ENCODE measurements at regions not wholly inside any gene's neighbourhood (a gene's known extent, or its start where the extent isn't known, plus 50 kb on each side); places are given as distances from the start of the nearest gene placed in this dataset.

- no peak overlapping the region for H3K4me3 ChIP-seq (ENCODE audit: low read depth, low read length)
- TF ChIP-seq, protein P1, sequence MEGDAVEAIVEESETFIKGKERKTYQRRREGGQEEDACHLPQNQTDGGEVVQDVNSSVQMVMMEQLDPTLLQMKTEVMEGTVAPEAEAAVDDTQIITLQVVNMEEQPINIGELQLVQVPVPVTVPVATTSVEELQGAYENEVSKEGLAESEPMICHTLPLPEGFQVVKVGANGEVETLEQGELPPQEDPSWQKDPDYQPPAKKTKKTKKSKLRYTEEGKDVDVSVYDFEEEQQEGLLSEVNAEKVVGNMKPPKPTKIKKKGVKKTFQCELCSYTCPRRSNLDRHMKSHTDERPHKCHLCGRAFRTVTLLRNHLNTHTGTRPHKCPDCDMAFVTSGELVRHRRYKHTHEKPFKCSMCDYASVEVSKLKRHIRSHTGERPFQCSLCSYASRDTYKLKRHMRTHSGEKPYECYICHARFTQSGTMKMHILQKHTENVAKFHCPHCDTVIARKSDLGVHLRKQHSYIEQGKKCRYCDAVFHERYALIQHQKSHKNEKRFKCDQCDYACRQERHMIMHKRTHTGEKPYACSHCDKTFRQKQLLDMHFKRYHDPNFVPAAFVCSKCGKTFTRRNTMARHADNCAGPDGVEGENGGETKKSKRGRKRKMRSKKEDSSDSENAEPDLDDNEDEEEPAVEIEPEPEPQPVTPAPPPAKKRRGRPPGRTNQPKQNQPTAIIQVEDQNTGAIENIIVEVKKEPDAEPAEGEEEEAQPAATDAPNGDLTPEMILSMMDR (IDR thresholded peaks at IDR 0.05; ENCODE audit: borderline replicate concordance, insufficient read depth, low read depth, low read length) = no peak
Observed at GRCh38 chr15:95105229-95105628, 873.9 kb downstream of the MCTP2 start.

- H3K4me3 ChIP-seq (ENCODE audit: low read depth, low read length) = no peak overlapping the region
Observed at GRCh38 chr15:95106801-95107200, 875.4 kb downstream of the MCTP2 start.

DNA sequence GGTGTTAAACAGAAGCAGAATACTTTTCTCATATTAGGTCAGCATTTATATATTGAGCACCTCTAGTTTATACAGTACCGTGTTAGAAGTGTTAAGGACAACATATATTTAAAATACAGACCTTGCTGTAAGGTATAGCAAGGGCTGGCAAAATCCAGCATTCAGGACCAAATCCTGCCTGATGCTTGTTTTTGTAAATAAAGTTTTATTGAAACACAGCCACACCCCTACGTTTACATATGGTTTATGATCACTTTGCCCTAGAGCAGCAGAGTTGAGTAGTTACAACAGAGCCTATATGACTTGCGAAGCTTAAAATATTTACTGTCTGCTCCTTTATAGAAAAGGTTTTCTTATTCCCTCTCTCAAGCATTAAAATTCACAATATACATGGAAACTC, 877.3 kb downstream of the MCTP2 start:
- TF ChIP-seq, protein P1 (IDR thresholded peaks at IDR 0.05; ENCODE audit: borderline replicate concordance, insufficient read depth, low read depth, low read length) = no peak
- no peak overlapping the region for H3K4me3 ChIP-seq (ENCODE audit: low read depth, low read length)

More at GRCh38 chr15:95106801-95107200, 875.4 kb downstream of the MCTP2 start:
- TF ChIP-seq, protein P1 (IDR thresholded peaks at IDR 0.05; ENCODE audit: borderline replicate concordance, insufficient read depth, low read depth, low read length) = no peak

- no peak overlapping the region for H3K4me3 ChIP-seq (ENCODE audit: low read depth, low read length)
- TF ChIP-seq, protein P1 (IDR thresholded peaks at IDR 0.05; ENCODE audit: borderline replicate concordance, insufficient read depth, low read depth, low read length) = no peak
Observed at GRCh38 chr15:95111969-95112368, 880.6 kb downstream of the MCTP2 start.

DNA sequence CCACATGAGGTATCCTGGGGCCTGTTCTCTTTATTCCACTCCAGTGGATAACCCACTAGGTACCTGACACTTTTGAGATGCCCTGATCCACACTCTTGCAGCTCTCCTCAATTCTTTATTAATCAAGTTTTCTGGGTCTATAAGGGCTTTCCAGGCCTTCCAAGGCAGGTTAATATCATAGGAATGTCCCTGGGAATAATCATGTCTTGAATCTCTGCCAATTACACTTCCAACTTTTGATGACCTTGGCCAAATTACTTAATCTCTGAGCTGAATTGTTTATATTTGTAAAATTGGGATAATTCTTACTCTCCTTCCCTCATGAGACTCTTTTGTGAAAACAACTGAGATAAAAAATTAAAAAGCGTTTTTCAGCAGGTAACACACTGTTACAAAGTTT, 881.7 kb downstream of the MCTP2 start:
- H3K4me3 ChIP-seq (ENCODE audit: low read depth, low read length) = no peak overlapping the region
- TF ChIP-seq, protein P1 (IDR thresholded peaks at IDR 0.05; ENCODE audit: borderline replicate concordance, insufficient read depth, low read depth, low read length) = no peak

GRCh38 chr15:95119041-95119610, 887.8 kb downstream of the MCTP2 start:
- TF ChIP-seq, protein P1 (IDR thresholded peaks at IDR 0.05; ENCODE audit: borderline replicate concordance, insufficient read depth, low read depth, low read length) = no peak
- H3K4me3 ChIP-seq (ENCODE audit: low read depth, low read length) = no peak overlapping the region

- TF ChIP-seq, protein P1 (IDR thresholded peaks at IDR 0.05; ENCODE audit: borderline replicate concordance, insufficient read depth, low read depth, low read length) = no peak
- no peak overlapping the region for H3K4me3 ChIP-seq (ENCODE audit: low read depth, low read length)
Observed at GRCh38 chr15:95120595-95120994, 889.2 kb downstream of the MCTP2 start.
